HG03175 (cell line): ENCODE measurements at regions not wholly inside any gene's neighbourhood (a gene's known extent, or its start where the extent isn't known, plus 50 kb on each side); places are given as distances from the start of the nearest gene placed in this dataset.
"Not testable (repeated sequence)": the region's sequence is repeated elsewhere in the genome, so short reads cannot be mapped to it uniquely, and the experiment has no call there.

ENCODE experiments used
- ATAC-seq: cut with Tn5 transposase; IDR thresholded peaks from one replicate; pipeline ENCODE4 v1.9.1; 2021; ENCODE audit warnings: mild to moderate bottlenecking, moderate library complexity; ENCODE audit not compliant: unreplicated experiment

DNA sequence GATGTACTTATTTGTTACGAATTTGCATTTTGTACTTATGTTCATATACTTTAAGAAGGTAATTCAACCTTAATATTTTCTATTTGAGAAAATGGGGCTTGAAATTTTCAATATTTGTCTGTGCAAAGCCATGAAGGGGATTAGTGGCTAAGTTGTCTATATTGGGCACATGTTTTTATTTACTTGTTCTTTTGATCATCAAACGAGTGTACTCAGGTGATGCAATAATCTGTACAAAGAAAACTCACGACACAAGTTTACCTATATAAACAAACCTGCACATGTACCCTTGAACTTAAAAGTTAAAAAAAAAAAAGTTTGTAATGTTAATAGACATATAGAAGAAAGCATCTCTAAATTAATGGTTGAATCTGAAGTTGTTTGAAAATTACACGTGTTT, 658.9 kb upstream of the SYT4 start:
- no peak for ATAC-seq

GRCh38 chr18:43949291-43949690, 672.0 kb upstream of the SYT4 start:
- no peak for ATAC-seq

- ATAC-seq, result no peak
Measured at GRCh38 chr18:43950062-43950461, 672.8 kb upstream of the SYT4 start.

DNA sequence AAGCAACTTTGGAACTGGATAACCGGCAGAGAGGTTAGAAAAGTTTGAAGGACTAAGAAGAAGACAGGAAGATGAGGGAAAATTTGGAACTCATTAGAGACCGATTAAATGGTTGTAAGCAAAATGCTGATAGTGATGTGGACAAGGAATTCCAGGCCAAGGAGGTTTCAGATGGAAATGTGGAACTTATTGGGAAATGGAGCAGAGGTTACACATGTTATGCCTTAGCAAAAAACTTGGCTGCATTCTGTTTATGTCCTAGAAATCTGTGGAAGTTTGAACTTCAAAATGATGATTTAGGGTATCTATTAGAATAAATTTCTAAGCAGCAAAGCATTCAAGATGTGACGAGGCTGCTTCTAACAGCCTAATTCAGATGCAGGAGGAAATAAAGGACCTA, 675.1 kb upstream of the SYT4 start:
- ATAC-seq, result no peak

DNA sequence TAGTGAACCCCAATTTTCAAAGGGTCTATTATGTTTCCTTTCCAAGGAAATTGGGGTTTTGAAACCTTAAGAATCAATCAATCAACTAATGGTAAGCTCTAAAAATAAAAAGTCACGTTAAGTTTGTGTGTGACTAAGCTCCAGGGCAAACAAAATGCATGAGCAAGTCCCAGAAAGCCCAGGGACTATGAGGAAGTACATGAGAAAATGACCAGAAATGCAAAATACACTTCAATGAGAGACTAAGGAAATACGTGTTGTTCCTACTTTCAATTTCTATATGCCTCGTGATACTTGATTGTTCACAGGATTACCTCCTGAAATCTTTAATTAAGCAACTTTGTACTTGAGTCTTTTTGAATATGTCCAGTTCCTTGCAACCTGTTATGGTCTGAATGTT, 684.4 kb upstream of the SYT4 start:
- no peak for ATAC-seq

GRCh38 chr18:43964666-43965065, 687.4 kb upstream of the SYT4 start:
- ATAC-seq, result no peak

DNA sequence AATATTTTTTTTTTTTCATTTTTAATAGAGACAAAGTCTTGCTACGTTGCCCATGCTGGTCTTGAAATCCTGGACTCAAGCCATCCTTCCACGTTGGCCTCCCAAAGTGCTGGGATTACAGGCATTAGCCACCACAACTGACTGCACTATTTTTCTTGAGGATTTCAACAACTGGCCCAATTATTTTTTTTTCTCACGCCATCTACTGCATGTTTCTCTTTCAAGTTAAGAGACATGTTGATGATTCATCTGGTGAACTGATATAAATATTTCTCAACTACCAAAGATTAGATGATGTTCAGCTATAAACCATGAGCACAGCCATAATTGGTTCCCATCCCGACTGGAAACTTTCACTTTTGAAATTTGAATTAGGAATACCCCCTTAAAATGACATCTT, 688.4 kb upstream of the SYT4 start:
- ATAC-seq, result no peak

DNA sequence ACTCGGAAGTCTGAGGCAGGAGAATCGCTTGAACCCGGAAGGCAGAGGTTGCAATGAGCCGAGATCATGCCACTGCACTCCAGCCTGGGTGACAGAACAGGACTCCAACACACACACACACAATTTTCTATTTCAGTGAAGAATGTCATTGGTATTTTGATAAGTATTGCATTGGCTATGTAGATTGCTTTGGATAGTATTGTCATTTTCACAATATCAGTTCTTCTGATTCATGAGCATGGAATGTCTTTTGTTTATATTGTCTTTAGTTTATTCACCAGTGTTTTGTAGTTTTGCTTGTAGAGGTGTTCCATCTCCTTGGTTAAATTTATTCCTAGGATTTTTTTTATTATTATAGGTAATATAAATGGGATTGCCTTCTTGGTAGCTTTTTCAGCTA, 693.4 kb upstream of the SYT4 start:
- no peak for ATAC-seq

GRCh38 chr18:43978174-43978573, 700.9 kb upstream of the SYT4 start:
- ATAC-seq, result no peak

DNA sequence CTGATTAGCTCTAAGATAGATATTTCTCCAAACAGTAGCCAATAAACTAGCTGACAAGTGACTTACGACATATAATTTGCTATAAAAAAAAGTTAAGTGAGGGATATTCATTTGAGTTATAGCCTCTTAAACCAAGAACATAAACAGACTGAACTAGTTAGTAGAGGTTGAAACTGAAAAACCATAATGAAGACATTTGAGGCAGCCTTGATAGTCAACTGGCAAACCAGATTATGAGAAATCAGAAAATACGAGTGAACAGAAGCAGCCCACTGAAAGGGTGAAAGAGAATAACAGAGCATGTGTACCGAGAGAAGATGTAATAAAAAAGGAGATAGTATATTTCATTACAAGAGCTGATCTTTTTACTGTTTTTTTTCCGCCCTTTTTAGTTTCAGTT, 698.1 kb upstream of the SETBP1 start:
- ATAC-seq, result no peak

DNA sequence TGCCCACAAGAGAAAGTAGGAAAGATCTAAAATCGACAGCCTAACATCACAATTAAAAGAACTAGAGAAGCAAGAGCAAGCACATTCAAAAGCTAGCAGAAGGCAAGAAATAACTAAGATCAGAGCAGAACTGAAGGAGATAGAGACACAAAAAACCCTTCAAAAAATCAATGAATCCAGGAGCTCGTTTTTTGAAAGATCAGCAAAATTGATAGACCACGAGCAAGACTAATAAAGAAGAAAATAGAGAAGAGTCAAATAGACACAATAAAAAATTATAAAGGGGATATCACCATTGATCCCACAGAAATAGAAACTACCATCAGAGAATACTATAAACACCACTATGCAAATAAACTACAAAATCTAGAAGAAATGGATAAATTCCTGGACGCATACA, 693.6 kb upstream of the SETBP1 start:
- not testable (repeated sequence) for ATAC-seq

- ATAC-seq, result no peak
Measured at GRCh38 chr18:43992741-43993140, 687.9 kb upstream of the SETBP1 start.

GRCh38 chr18:43994381-43994780, 686.3 kb upstream of the SETBP1 start:
- no peak for ATAC-seq

GRCh38 chr18:44013871-44014270, 666.8 kb upstream of the SETBP1 start:
- ATAC-seq, result no peak

- ATAC-seq, result no peak
Measured at GRCh38 chr18:44025421-44025820, 655.3 kb upstream of the SETBP1 start.

DNA sequence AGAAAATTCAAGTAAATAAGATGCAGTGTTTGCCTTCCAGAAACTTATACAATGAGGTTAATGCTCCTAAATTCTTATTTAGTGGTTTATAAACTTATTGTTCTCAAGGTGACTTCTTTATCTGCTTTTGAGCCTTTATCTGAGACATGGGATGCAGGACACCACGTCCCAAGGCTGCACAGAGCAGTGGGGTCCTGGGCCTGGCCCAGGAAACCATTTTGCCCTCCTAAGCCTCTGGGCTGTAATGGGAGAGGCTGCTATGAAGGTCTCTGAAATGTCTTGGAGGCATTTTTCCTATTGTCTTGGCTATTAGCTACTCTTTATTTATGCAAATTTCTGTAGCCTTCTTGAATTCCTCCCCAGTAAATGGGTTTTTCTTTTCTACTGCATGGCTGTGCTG, 652.6 kb upstream of the SETBP1 start:
- ATAC-seq, result no peak

GRCh38 chr18:44031063-44031462, 649.6 kb upstream of the SETBP1 start:
- no peak for ATAC-seq

DNA sequence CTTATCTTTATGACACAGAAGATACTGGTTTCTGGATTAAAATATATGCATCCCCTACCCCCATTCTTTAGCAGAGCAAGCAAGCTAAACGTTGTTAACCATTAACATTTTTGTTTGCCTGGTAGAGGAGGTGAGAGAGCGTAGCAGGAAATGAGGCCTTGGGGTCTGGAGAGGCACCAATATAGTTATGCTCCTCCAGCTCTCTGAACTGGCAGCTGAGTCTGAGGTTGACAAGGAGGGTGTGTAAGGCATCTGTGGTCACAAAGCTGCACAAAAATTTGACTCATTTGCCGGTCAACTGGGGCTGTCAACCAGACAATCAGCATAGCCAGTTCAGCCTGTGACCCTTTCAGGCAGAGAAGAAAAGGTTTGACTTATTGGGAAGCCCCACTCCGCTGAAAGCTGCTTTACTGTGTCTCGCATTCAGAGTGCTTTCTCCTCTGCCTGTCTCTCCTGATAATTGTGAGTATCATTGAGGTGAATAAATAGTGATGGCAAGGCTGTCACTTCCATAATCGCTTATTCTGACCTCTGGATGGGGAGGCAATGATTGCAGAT, 647.5 kb upstream of the SETBP1 start:
- peak; percentile 92 for ATAC-seq

- no peak for ATAC-seq
Measured at GRCh38 chr18:44035554-44035953, 645.1 kb upstream of the SETBP1 start.

DNA sequence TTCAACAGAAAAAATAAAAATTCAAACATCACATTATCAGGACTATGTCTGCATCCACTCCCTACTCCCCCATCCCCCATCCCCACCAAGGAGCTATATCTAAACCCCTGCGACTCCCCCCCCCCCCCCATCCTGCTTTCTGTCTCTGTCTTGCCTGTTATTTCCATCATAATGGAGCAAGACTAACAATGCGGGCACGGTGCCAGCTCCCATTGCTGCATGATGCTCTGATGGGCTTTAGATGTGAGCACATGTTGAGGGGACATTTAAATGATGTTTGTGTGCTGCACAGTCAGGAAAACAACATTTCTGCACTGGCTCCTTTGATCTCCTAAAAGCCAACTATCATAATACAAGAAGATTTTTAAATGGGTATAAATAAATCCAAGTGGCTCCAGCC, 644.2 kb upstream of the SETBP1 start:
- ATAC-seq, result no peak

GRCh38 chr18:44039216-44039615, 641.5 kb upstream of the SETBP1 start:
- no peak for ATAC-seq

DNA sequence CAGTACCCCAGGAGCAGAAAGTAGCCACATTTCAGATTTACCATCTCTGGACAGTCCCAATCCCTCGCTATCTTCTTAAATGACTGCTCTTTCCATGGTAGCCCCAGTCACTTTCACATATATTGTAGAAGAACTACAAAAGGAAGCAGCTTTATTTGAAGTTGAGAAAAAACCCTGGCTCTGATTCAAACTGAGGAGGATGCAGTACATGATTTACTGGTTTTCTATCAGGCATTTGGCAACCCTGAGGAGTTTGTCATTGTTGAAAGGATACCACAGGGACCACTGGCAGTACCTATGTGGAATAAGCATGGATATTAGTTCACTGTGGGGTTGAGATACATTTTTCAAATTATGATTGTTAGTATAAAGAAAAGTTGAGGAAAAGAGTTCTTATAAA, 640.9 kb upstream of the SETBP1 start:
- no peak for ATAC-seq

- no peak for ATAC-seq
Measured at GRCh38 chr18:44041553-44041952, 639.1 kb upstream of the SETBP1 start.

DNA sequence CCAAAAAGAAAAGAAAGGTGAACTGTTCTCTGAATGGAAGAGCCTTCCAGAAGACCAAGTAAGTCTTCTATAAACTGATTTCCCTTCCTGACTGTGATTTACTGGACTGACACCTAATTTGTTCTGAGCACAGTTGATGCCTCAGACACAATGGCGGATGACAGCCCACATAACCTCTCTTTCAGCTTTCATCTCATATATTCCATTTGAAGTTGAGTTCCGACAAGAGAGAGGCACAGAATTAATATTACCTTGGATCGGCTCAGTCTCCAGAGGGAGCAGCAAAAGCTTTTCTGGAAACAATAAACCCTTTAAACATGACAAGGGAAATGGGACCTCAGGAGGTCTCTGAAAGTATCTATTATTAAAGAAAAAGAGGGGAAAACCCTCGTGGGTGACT, 638.7 kb upstream of the SETBP1 start:
- ATAC-seq, result no peak
